NCI-H82 (cell line): ENCODE measurements at regions not wholly inside any gene's neighbourhood (a gene's known extent, or its start where the extent isn't known, plus 50 kb on each side); places are given as distances from the start of the nearest gene placed in this dataset.
A peak's percentile ranks its signal among the peaks of the same experiment; 100 is the strongest.

Experiments
- DNase-seq: peaks from one replicate; lab custom pipeline; 2025; lab: John Stamatoyannopoulos, UW

- no peak for DNase-seq
Measured at GRCh38 chr9:91023741-91024140, 222.1 kb downstream of the SYK start.

GRCh38 chr9:91024841-91025240, 223.2 kb downstream of the SYK start:
- DNase-seq = peak; percentile 20

- no peak for DNase-seq
Measured at GRCh38 chr9:91025856-91026255, 224.2 kb downstream of the SYK start.

GRCh38 chr9:91026266-91026665, 224.6 kb downstream of the SYK start:
- DNase-seq = no peak

GRCh38 chr9:91027005-91027404, 225.4 kb downstream of the SYK start:
- no peak for DNase-seq

GRCh38 chr9:91028166-91028827, 226.7 kb downstream of the SYK start:
- no peak for DNase-seq

- DNase-seq = no peak
Measured at GRCh38 chr9:91029650-91030361, 228.2 kb downstream of the SYK start.

- DNase-seq = no peak
Measured at GRCh38 chr9:91032121-91032531, 230.5 kb downstream of the SYK start.

DNA sequence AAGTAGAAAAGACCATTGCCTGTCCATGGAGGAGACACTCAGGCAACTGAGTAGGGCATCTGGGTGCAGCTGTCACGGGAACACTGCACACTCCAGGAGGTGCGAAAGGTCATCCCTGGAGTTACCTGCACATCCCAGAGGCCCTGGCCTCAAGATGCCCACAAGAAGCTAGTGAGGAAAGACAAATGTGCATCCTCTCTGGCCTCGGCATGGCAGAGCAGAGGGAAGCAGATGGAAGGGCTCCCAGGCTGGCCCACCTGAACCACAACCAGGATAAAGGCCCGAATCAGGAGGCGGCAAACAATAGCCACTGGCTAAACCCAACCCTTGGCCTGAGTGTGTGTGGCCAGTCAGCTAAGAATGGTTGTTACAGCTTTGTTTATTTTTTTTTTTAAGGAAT, 231.7 kb downstream of the SYK start:
- no peak for DNase-seq

- DNase-seq = no peak
Measured at GRCh38 chr9:91033797-91034196, 232.2 kb downstream of the SYK start.

DNA sequence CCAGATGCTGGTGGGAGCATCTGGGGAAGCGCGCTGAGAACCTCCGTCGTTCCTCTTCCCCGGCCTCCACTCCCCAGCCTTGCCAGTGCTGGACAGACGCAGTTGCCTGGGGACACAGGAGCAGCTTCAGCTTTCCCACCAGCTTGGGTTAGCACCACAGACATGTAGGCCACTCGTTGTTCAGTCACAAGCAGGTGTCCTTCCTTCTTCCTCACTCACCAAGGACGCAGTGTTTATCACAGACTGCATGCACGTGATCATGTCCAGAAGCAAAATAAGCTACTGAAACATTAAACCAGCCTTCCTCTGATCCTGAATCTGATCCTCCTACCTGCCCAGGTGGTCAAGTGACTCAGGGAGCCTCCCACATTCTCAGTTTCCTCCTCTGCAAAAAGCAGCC, 232.9 kb downstream of the SYK start:
- DNase-seq = no peak

GRCh38 chr9:91034976-91035824, 233.6 kb downstream of the SYK start:
- DNase-seq = no peak

DNA sequence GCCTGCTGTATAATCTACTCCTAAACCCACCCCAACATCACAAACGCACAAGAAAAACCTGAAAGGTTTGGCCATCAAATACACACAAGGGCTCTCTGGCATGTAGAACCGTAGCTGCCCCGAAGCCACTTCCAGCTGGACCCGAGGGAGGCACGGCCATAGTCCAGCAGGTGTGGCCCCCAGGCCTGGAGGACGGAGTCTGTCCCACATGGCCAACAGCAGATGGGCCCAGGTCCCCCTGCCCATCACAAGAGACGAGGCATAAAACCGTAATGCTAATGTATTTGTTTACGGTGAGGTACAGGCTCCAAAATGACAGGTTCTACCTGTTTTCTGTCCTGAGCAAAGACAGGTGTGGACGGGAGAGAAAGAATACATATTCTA, 234.2 kb downstream of the SYK start:
- DNase-seq = no peak

- DNase-seq = no peak
Measured at GRCh38 chr9:91036356-91036755, 234.7 kb downstream of the SYK start.

DNA sequence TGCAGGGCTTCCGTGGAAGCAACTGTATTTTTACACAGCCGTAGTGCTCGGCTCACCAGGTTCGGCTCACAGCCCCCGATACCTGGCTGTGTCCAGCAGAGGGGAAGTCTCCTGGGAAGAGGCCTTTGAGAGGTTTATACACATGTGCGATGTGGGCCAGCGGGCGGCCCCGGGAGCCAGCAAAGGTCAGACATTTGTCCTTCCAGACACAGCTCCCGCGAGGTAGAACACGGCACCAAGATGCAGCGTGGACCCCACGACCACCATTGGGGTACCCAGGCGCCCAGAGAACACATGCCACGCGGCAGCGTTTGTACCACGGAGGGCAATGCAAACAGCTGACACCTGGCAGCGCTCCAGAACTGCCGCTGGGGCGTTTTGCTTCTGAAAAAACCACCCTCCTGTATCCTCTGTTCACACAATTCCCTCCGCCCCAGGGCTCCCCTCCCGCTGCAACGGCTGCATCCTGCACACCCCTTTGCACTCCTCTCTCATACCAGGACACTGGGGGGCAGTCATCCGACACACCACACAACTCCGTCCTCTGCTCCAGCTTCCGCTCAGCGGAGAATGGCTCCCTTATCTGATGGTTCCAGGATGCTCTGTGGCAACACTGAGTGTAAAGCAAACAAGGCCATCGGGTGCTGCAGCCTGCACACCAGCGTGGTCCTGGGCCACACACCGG, 235.3 kb downstream of the SYK start:
- peak; percentile 40 for DNase-seq

GRCh38 chr9:91037511-91038482, 236.2 kb downstream of the SYK start:
- no peak for DNase-seq

GRCh38 chr9:91038483-91039124, 237.0 kb downstream of the SYK start:
- no peak for DNase-seq

- DNase-seq = no peak
Measured at GRCh38 chr9:91039125-91039834, 237.7 kb downstream of the SYK start.

DNA sequence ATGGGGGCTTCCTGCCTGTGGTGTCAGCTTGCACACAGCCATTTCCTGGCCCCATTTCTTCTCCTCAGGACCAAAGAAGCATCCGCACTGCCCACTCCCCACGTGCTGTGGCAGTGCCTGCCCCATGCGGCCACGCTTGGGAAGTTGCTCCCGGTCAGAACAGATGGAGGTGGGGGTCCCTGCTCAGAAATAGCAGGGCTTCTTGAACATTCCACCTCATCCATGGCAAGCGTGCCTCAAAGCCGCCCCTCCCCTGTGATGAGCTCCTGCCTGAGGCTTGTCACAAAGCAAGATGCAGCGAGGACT, 238.2 kb downstream of the SYK start:
- DNase-seq = no peak
